NT2/D1 (cell line): ENCODE measurements at regions not wholly inside any gene's neighbourhood (a gene's known extent, or its start where the extent isn't known, plus 50 kb on each side); places are given as distances from the start of the nearest gene placed in this dataset.

ENCODE experiments used
- DNase-seq: peaks from one replicate; pipeline ENCODE4 v3.0.0-alpha.2; 2011; ENCODE audit warnings: low read depth, low spot score
- H3K27me3 ChIP-seq: 2 replicates; pipeline ENCODE4 v1.6.0; 2011; ENCODE audit warnings: mild to moderate bottlenecking; ENCODE audit not compliant: insufficient read length, insufficient read depth
- H3K36me3 ChIP-seq: 2 replicates; pipeline ENCODE4 v1.6.1; 2011; ENCODE audit warnings: mild to moderate bottlenecking, low read length, mixed read lengths; ENCODE audit not compliant: insufficient read depth, insufficient read length
- H3K4me1 ChIP-seq: 2 replicates; pipeline ENCODE4 v1.5.1; 2011; ENCODE audit not compliant: insufficient read depth, insufficient read length
- H3K4me3 ChIP-seq: 2 replicates; pipeline ENCODE4 v1.5.1; 2011; ENCODE audit warnings: low read depth; ENCODE audit not compliant: insufficient read length
- H3K9ac ChIP-seq: 2 replicates; pipeline ENCODE4 v1.6.0; 2011; ENCODE audit warnings: low read depth; ENCODE audit not compliant: insufficient read length
- H3K9me3 ChIP-seq: 2 replicates; pipeline ENCODE4 v1.5.1; 2011; ENCODE audit warnings: mild to moderate bottlenecking, low read length; ENCODE audit not compliant: insufficient read depth
- SUZ12 ChIP-seq: IDR thresholded peaks from 2 replicates; pipeline ENCODE4 v1.6.1; 2011; ENCODE audit not compliant: insufficient read length, insufficient read depth; ENCODE audit errors: extremely low read depth
- YY1 ChIP-seq: IDR thresholded peaks from 2 replicates; pipeline ENCODE4 v1.6.1; 2011; ENCODE audit not compliant: insufficient read length, insufficient read depth
- ZNF274 ChIP-seq: IDR thresholded peaks from 2 replicates; pipeline ENCODE4 v1.6.1; 2011; ENCODE audit warnings: mild to moderate bottlenecking, low read depth, low read length

DNA sequence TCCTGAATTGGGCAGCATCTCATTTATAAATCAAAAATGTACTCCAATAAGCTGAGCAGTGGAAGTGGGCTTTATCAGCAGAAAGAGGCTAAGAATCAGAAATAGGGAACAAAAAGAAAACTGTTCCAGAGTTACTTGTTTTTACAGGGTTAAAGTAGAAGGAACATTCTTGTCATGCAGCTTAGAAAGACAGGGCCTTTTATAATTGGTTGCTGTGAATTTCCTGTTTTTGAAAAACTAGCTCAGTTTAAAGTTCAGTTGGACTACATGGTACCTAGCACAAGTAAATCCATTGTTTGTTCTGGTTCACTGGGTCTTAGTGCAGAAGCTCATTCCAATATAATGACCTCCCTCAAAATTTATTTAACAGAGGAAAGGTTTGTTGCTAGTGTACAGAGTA, 200.8 kb downstream of the GRIA2 start:
- TF ChIP-seq SUZ12: no peak
- no peak for TF ChIP-seq YY1
- no peak for TF ChIP-seq ZNF274
- no peak for DNase-seq
- H3K27me3 ChIP-seq: no peaks in the 10 kb centered on the region

More for the DNA sequence above, 200.8 kb downstream of the GRIA2 start:
- H3K4me3 ChIP-seq: no peak overlapping the region
- no peak overlapping the region for H3K9ac ChIP-seq
- no peaks in the 10 kb centered on the region for H3K9me3 ChIP-seq
- H3K4me1 ChIP-seq: no peaks in the 10 kb centered on the region
- H3K36me3 ChIP-seq: no peaks in the 10 kb centered on the region
